ENCODE measurements at regions not wholly inside any gene's neighbourhood (a gene's known extent, or its start where the extent isn't known, plus 50 kb on each side); places are given as distances from the start of the nearest gene placed in this dataset.

- TF ChIP-seq, protein P1, sequence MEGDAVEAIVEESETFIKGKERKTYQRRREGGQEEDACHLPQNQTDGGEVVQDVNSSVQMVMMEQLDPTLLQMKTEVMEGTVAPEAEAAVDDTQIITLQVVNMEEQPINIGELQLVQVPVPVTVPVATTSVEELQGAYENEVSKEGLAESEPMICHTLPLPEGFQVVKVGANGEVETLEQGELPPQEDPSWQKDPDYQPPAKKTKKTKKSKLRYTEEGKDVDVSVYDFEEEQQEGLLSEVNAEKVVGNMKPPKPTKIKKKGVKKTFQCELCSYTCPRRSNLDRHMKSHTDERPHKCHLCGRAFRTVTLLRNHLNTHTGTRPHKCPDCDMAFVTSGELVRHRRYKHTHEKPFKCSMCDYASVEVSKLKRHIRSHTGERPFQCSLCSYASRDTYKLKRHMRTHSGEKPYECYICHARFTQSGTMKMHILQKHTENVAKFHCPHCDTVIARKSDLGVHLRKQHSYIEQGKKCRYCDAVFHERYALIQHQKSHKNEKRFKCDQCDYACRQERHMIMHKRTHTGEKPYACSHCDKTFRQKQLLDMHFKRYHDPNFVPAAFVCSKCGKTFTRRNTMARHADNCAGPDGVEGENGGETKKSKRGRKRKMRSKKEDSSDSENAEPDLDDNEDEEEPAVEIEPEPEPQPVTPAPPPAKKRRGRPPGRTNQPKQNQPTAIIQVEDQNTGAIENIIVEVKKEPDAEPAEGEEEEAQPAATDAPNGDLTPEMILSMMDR (IDR thresholded peaks at IDR 0.05; ENCODE audit: extremely low read depth in 1 of 2, insufficient read depth in 1 of 2, low read depth in 1 of 2, low read length in 2 of 2): no peak
- TF ChIP-seq POLR2A (IDR thresholded peaks at IDR 0.05; ENCODE audit: low read depth, low read length) (no peak), POLR2AphosphoS5 (IDR thresholded peaks at IDR 0.05; ENCODE audit: insufficient read depth, low read depth, low read length) (no peak)
Observed at GRCh38 chr21:27480841-27481261, 514.0 kb upstream of the ADAMTS5 start.
